HepG2 (cell line): ENCODE measurements at regions not wholly inside any gene's neighbourhood (a gene's known extent, or its start where the extent isn't known, plus 50 kb on each side); places are given as distances from the start of the nearest gene placed in this dataset.

Experiments
- ATAC-seq: fragments of 200-7000 bp; cut with Tn5 transposase; 3 replicates; pipeline ENCODE4 v1.9.1; 2020; ENCODE audit warnings: mild to moderate bottlenecking, moderate library complexity
- BruUV-seq: library from RNA; stranded (reverse); fragments of 400-500 nt; replicated peaks from 2 replicates; lab custom pipeline; 2021; lab: Mats Ljungman, UMichigan
- CTCF ChIA-PET: fragments of 300-600 bp; formaldehyde crosslinking; extraction: SDS; loops from one replicate; lab custom pipeline; 2021; ENCODE audit warnings: low total read pairs, inconsistent platforms, low intra/inter-chr PET ratio; lab: Yijun Ruan, JAX
- POLR2A ChIA-PET: fragments of 350-600 bp; sonication (Branson Sonifier 250); formaldehyde crosslinking; loops from one replicate; lab custom pipeline; 2020; ENCODE audit warnings: antibody characterized with exemption, inconsistent platforms; lab: Yijun Ruan, JAX
- DNase-seq: peaks from one replicate; pipeline ENCODE4 v3.0.0-alpha.2; 2015; ENCODE audit warnings: low spot score
- FAIRE-seq: peaks from 3 replicates; lab custom pipeline; 2011; peaks lifted over from hg19 to GRCh38; lab: Jason Lieb, UNC
- H2AFZ ChIP-seq: one replicate; pipeline ENCODE4 v1.6.1; 2011; ENCODE audit warnings: low read length, inconsistent platforms
- H3K27ac ChIP-seq: fragments of 300-600 bp; 3 replicates; pipeline ENCODE4 v1.8.0; 2011; ENCODE audit warnings: mixed run types, mild to moderate bottlenecking, mixed read lengths, low read length, inconsistent platforms; ENCODE audit not compliant: insufficient read depth; ENCODE audit errors: extremely low read length
- H3K27me3 ChIP-seq, 2 experiments: fragments of 200-600 bp in 1 of 2; 2 replicates in 1 of 2; 3 replicates in 1 of 2; pipeline versions ENCODE4 v1.6.0 to v1.8.0; 2011; ENCODE audit warnings: low read length in 2 of 2, mild to moderate bottlenecking in 2 of 2, moderate library complexity in 2 of 2, inconsistent platforms in 1 of 2; ENCODE audit not compliant: insufficient read depth in 2 of 2, control insufficient read depth in 1 of 2
- H3K36me3 ChIP-seq, 2 experiments: fragments of 200-600 bp in 1 of 2; replicated peaks in 1 of 2; 2 replicates in 1 of 2; 3 replicates in 1 of 2; pipeline versions ENCODE4 v1.5.1 to v1.8.0; 2011; ENCODE audit warnings: low read length in 2 of 2, inconsistent platforms in 1 of 2; ENCODE audit not compliant: insufficient read depth in 2 of 2, control insufficient read depth in 1 of 2
- H3K4me1 ChIP-seq: 2 replicates; pipeline ENCODE4 v1.5.1; 2012; ENCODE audit warnings: low read length, inconsistent platforms; ENCODE audit not compliant: insufficient read depth
- H3K4me2 ChIP-seq: 2 replicates; pipeline ENCODE4 v1.6.0; 2011; ENCODE audit warnings: low read depth, low read length, inconsistent platforms
- H3K4me3 ChIP-seq, 3 experiments: fragments of 200-600 bp in 1 of 3; sonication (generic), shearing (Covaris generic) in 1 of 3; replicated peaks in 1 of 3; 2 replicates each; pipeline ENCODE4 v1.5.1; 2011 to 2016; ENCODE audit warnings: low read length in 3 of 3, inconsistent platforms in 2 of 3, low read depth in 2 of 3, mild to moderate bottlenecking in 2 of 3, control low read depth in 1 of 3, mixed read lengths in 1 of 3; ENCODE audit not compliant: insufficient read depth in 1 of 3
- H3K79me2 ChIP-seq: one replicate; pipeline ENCODE4 v1.6.1; 2011; ENCODE audit warnings: low read length, inconsistent platforms; ENCODE audit not compliant: insufficient read depth
- H3K9ac ChIP-seq: 2 replicates; pipeline ENCODE4 v1.6.0; 2011; ENCODE audit warnings: mild to moderate bottlenecking, low read depth, low read length, inconsistent platforms; ENCODE audit not compliant: insufficient read depth
- H3K9me3 ChIP-seq: 2 replicates; pipeline ENCODE4 v1.5.1; 2012; ENCODE audit warnings: mild to moderate bottlenecking, low read length
- H4K20me1 ChIP-seq: 2 replicates; pipeline ENCODE4 v1.6.0; 2011; ENCODE audit warnings: inconsistent platforms, mild to moderate bottlenecking, low read length, moderate library complexity; ENCODE audit not compliant: insufficient read depth
- BRD4 ChIP-seq: sonication (generic); formaldehyde crosslinking; IDR thresholded peaks from 2 replicates; pipeline ENCODE4 v1.4.0; 2020; ENCODE audit warnings: missing genetic modification reagents
- DPF2 ChIP-seq: sonication (generic); formaldehyde crosslinking; IDR thresholded peaks from 2 replicates; pipeline ENCODE4 v1.4.0; 2020; ENCODE audit warnings: mild to moderate bottlenecking, low read depth, missing genetic modification reagents, borderline replicate concordance
- MAF1 ChIP-seq: sonication (generic); formaldehyde crosslinking; IDR thresholded peaks from 2 replicates; pipeline ENCODE4 v1.5.0; 2020; ENCODE audit warnings: missing genetic modification reagents, borderline replicate concordance
- MED13 ChIP-seq: sonication (generic); formaldehyde crosslinking; IDR thresholded peaks from 2 replicates; pipeline ENCODE4 v1.5.0; 2020; ENCODE audit warnings: missing genetic modification reagents
- NCOA2 ChIP-seq: sonication (generic); formaldehyde crosslinking; IDR thresholded peaks from 2 replicates; pipeline ENCODE4 v1.8.0; 2022; ENCODE audit warnings: inconsistent platforms
- PAX8 ChIP-seq: sonication (generic); formaldehyde crosslinking; IDR thresholded peaks from 2 replicates; pipeline ENCODE4 v1.8.0; 2022; ENCODE audit warnings: mild to moderate bottlenecking, missing genetic modification reagents, borderline replicate concordance
- SALL2 ChIP-seq: sonication (generic); formaldehyde crosslinking; IDR thresholded peaks from 2 replicates; pipeline ENCODE4 v1.8.1; 2023; ENCODE audit warnings: mild to moderate bottlenecking, missing genetic modification reagents, inconsistent platforms
- SRSF9 ChIP-seq: fragments of 200-400 bp; formaldehyde crosslinking; IDR thresholded peaks from 2 replicates; pipeline ENCODE4 v1.6.1; 2018; ENCODE audit warnings: borderline replicate concordance, mild to moderate bottlenecking, low read depth, low read length; ENCODE audit not compliant: insufficient read depth, poor library complexity, severe bottlenecking
- STAT6 ChIP-seq: sonication (generic); formaldehyde crosslinking; IDR thresholded peaks from 2 replicates; pipeline ENCODE4 v1.4.0; 2020; ENCODE audit warnings: missing genetic modification reagents, mild to moderate bottlenecking, borderline replicate concordance
- TBX3 ChIP-seq: fragments of 450-650 bp; IDR thresholded peaks from 2 replicates; pipeline ENCODE4 v1.6.1; 2017; ENCODE audit warnings: antibody characterized with exemption, mild to moderate bottlenecking, inconsistent platforms, borderline replicate concordance
- WIZ ChIP-seq: sonication (generic); formaldehyde crosslinking; IDR thresholded peaks from 2 replicates; pipeline ENCODE4 v1.5.1; 2020; ENCODE audit warnings: mild to moderate bottlenecking, missing genetic modification reagents
- ZBTB37 ChIP-seq: sonication (generic); formaldehyde crosslinking; IDR thresholded peaks from 2 replicates; pipeline ENCODE4 v1.4.0; 2020; ENCODE audit warnings: mild to moderate bottlenecking, missing genetic modification reagents
- ZIK1 ChIP-seq: sonication (generic); formaldehyde crosslinking; IDR thresholded peaks from 2 replicates; pipeline ENCODE4 v1.5.0; 2020; ENCODE audit warnings: mild to moderate bottlenecking, low read depth, missing genetic modification reagents, borderline replicate concordance
- ZKSCAN5 ChIP-seq: sonication (generic); formaldehyde crosslinking; IDR thresholded peaks from 2 replicates; pipeline ENCODE4 v1.5.1; 2020; ENCODE audit warnings: mild to moderate bottlenecking, missing genetic modification reagents
- ZNF124 ChIP-seq: sonication (generic); formaldehyde crosslinking; IDR thresholded peaks from 2 replicates; pipeline ENCODE4 v1.4.0; 2020; ENCODE audit warnings: missing genetic modification reagents
- ZNF296 ChIP-seq: sonication (generic); formaldehyde crosslinking; conservative IDR thresholded peaks from 2 replicates; pipeline ENCODE4 v1.5.0; 2020; ENCODE audit warnings: mild to moderate bottlenecking, missing genetic modification reagents
- ZNF761 ChIP-seq: sonication (generic); formaldehyde crosslinking; conservative IDR thresholded peaks from 2 replicates; pipeline ENCODE4 v1.4.0; 2020; ENCODE audit warnings: mild to moderate bottlenecking, missing genetic modification reagents
- ZNF772 ChIP-seq: sonication (generic); formaldehyde crosslinking; IDR thresholded peaks from 2 replicates; pipeline ENCODE4 v1.5.0; 2020; ENCODE audit warnings: mild to moderate bottlenecking, missing genetic modification reagents
- ZNF891 ChIP-seq: sonication (generic); formaldehyde crosslinking; IDR thresholded peaks from 2 replicates; pipeline ENCODE4 v1.5.0; 2020; ENCODE audit warnings: mild to moderate bottlenecking, missing genetic modification reagents
- WGBS: methylation state at CpG from one replicate; pipeline ENCODE4 v1.1.6; 2017; ENCODE audit warnings: low lambda C conversion rate; 5-methylcytosine and 5-hydroxymethylcytosine counted together
- in situ Hi-C: cut with HindIII; loops from 2 replicates; pipeline ENCODE4 v1.10.0; 2017; ENCODE audit warnings: low pct_unique_long_range_greater_than_20kb; ENCODE audit not compliant: extremely low pct_ligation_motif_present
- intact Hi-C: fragments of 100-400 bp; cut with micrococcal nuclease; formaldehyde crosslinking; loops from one replicate; pipeline ENCODE4 v1.10.0; 2022; ENCODE audit not compliant: unreplicated experiment

- Histone ChIP-seq H3K9me3 (peaks cover 36% of the 10 kb centered on the region), H4K20me1 (no peaks in the 10 kb centered on the region), H3K4me3 (no peak overlapping the region), H3K4me1 (no peaks in the 10 kb centered on the region), H2AFZ (no peak overlapping the region), H3K27ac (no peak overlapping the region), H3K27me3 (no peaks in the 10 kb centered on the region), H3K79me2 (no peaks in the 10 kb centered on the region), H3K9ac (no peak overlapping the region), H3K4me2 (no peak overlapping the region), H3K36me3 (no peaks in the 10 kb centered on the region)
- in situ Hi-C loops (no loop called here), intact Hi-C loops (no loop called here)
- BruUV-seq, result no TSS peak
- FAIRE-seq (no peak), DNase-seq (no peak), ATAC-seq (no peak)
- WGBS, result 18% methylated on average over 1 of the region's 1 CpG
- ChIA-PET CTCF (no interaction called here), POLR2A (no interaction called here)
- TF ChIP-seq MAF1 (CRISPR knock-in tag) (no peak), TBX3 (no peak), SRSF9 (no peak), ZNF296 (no peak), ZNF761 (no peak), ZBTB37 (no peak), ZNF772 (CRISPR knock-in tag) (no peak), BRD4 (CRISPR knock-in tag) (no peak), MED13 (CRISPR knock-in tag) (no peak), DPF2 (CRISPR knock-in tag) (no peak), ZKSCAN5 (CRISPR knock-in tag) (no peak), STAT6 (CRISPR knock-in tag) (no peak), ZNF891 (CRISPR knock-in tag) (no peak), SALL2 (CRISPR knock-in tag) (no peak), PAX8 (CRISPR knock-in tag) (no peak), ZNF124 (CRISPR knock-in tag) (no peak), NCOA2 (no peak), WIZ (no peak), ZIK1 (CRISPR knock-in tag) (no peak)
These were observed 102.5 kb upstream of the MAF start for GRCh38 chr16:79703066-79703465.
